ENCODE measurements at regions not wholly inside any gene's neighbourhood (a gene's known extent, or its start where the extent isn't known, plus 50 kb on each side); places are given as distances from the start of the nearest gene placed in this dataset.

GRCh38 chr5:8598996-8599395 is 730.0 kb downstream of the MTRR start:
- TF ChIP-seq CREM (IDR thresholded peaks at IDR 0.05) (no peak), CREM (CRISPR knock-in tag; IDR thresholded peaks at IDR 0.05) (no peak), ZBTB2 (CRISPR knock-in tag; IDR thresholded peaks at IDR 0.05; ENCODE audit: low read depth) (no peak), POLR2A (IDR thresholded peaks at IDR 0.05; ENCODE audit: insufficient read depth in 1 of 2, low read depth in 2 of 2, low read length in 2 of 2) (no peak), SMAD1 (CRISPR knock-in tag; IDR thresholded peaks at IDR 0.05; ENCODE audit: borderline replicate concordance, low read depth) (no peak), ZBTB33 (CRISPR knock-in tag; IDR thresholded peaks at IDR 0.05) (no peak), HMGA1 (CRISPR knock-in tag; conservative IDR thresholded peaks at IDR 0.05) (no peak), PRMT3 (CRISPR knock-in tag; IDR thresholded peaks at IDR 0.05; ENCODE audit: borderline replicate concordance, low read depth) (no peak), POLR2AphosphoS5 (IDR thresholded peaks at IDR 0.05; ENCODE audit: low read depth, low read length) (no peak), DPF2 (CRISPR knock-in tag; IDR thresholded peaks at IDR 0.05; ENCODE audit: borderline replicate concordance, low read depth) (no peak)
- TF ChIP-seq, protein P1, sequence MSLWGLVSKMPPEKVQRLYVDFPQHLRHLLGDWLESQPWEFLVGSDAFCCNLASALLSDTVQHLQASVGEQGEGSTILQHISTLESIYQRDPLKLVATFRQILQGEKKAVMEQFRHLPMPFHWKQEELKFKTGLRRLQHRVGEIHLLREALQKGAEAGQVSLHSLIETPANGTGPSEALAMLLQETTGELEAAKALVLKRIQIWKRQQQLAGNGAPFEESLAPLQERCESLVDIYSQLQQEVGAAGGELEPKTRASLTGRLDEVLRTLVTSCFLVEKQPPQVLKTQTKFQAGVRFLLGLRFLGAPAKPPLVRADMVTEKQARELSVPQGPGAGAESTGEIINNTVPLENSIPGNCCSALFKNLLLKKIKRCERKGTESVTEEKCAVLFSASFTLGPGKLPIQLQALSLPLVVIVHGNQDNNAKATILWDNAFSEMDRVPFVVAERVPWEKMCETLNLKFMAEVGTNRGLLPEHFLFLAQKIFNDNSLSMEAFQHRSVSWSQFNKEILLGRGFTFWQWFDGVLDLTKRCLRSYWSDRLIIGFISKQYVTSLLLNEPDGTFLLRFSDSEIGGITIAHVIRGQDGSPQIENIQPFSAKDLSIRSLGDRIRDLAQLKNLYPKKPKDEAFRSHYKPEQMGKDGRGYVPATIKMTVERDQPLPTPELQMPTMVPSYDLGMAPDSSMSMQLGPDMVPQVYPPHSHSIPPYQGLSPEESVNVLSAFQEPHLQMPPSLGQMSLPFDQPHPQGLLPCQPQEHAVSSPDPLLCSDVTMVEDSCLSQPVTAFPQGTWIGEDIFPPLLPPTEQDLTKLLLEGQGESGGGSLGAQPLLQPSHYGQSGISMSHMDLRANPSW (CRISPR knock-in tag; IDR thresholded peaks at IDR 0.05; ENCODE audit: borderline replicate concordance), result no peak
